Gastroesophageal sphincter (tissue), 3 donors: ENCODE measurements at regions not wholly inside any gene's neighbourhood (a gene's known extent, or its start where the extent isn't known, plus 50 kb on each side); places are given as distances from the start of the nearest gene placed in this dataset.

ENCODE experiments used
- CTCF ChIP-seq, 4 experiments: fragments of 200-600 bp in 2 of 4; fragments of 450-650 bp in 2 of 4; sonication (generic) in 1 of 4; IDR thresholded peaks; one replicate each; pipeline ENCODE4 v1.5.1; 2017 to 2019; ENCODE audit warnings: antibody characterized with exemption in 4 of 4, mild to moderate bottlenecking in 2 of 4, moderate library complexity in 2 of 4
- EP300 ChIP-seq: sonication (generic); formaldehyde crosslinking; IDR thresholded peaks from one replicate; pipeline ENCODE4 v1.6.1; 2017; ENCODE audit warnings: antibody characterized with exemption, mild to moderate bottlenecking
- POLR2A ChIP-seq, 2 donors: fragments of 450-650 bp; IDR thresholded peaks; one replicate each; pipeline ENCODE4 v1.6.1; 2017; ENCODE audit warnings: antibody characterized with exemption in 2 of 2, mild to moderate bottlenecking in 2 of 2, moderate library complexity in 1 of 2
- POLR2AphosphoS5 ChIP-seq: sonication (generic); formaldehyde crosslinking; IDR thresholded peaks from one replicate; pipeline ENCODE4 v1.6.1; 2017; ENCODE audit warnings: antibody characterized with exemption

GRCh38 chr3:106214641-106215040 is 345.8 kb upstream of the CBLB start:
- no peak for TF ChIP-seq POLR2A (IDR thresholded peaks at IDR 0.05)
- TF ChIP-seq CTCF (IDR thresholded peaks at IDR 0.05), result no peak
- TF ChIP-seq EP300, result no peak
- no peak for TF ChIP-seq POLR2AphosphoS5
